Ishikawa (cell line): ENCODE measurements at regions not wholly inside any gene's neighbourhood (a gene's known extent, or its start where the extent isn't known, plus 50 kb on each side); places are given as distances from the start of the nearest gene placed in this dataset.

ENCODE experiments used
- EP300 ChIP-seq: IDR thresholded peaks from 2 replicates; pipeline ENCODE4 v1.6.1; 2012; ENCODE audit warnings: borderline replicate concordance
- FOXM1 ChIP-seq: IDR thresholded peaks from 2 replicates; pipeline ENCODE4 v1.6.1; 2012; ENCODE audit warnings: low read depth, borderline replicate concordance
- RAD21 ChIP-seq: IDR thresholded peaks from 2 replicates; pipeline ENCODE4 v1.6.1; 2012; ENCODE audit warnings: low read depth
- TAF1 ChIP-seq: IDR thresholded peaks from 2 replicates; pipeline ENCODE4 v1.6.1; 2012; ENCODE audit warnings: low read depth, mild to moderate bottlenecking
- TEAD4 ChIP-seq: IDR thresholded peaks from 2 replicates; pipeline ENCODE4 v1.6.1; 2012
- ZBTB7A ChIP-seq: IDR thresholded peaks from 2 replicates; pipeline ENCODE4 v1.6.1; 2012; ENCODE audit warnings: low read depth

GRCh38 chr17:34699181-34699580, 119.8 kb downstream of the TMEM132E start:
- no peak for TF ChIP-seq EP300
- no peak for TF ChIP-seq TEAD4
- TF ChIP-seq FOXM1: no peak
- TF ChIP-seq TAF1: no peak
- no peak for TF ChIP-seq ZBTB7A
- TF ChIP-seq RAD21: no peak
